Epidermal melanocyte (primary cell): ENCODE measurements at regions not wholly inside any gene's neighbourhood (a gene's known extent, or its start where the extent isn't known, plus 50 kb on each side); places are given as distances from the start of the nearest gene placed in this dataset.

Experiments used
- DNase-seq: peaks from one replicate; pipeline ENCODE4 v3.0.0; 2011; ENCODE audit warnings: low spot score; ENCODE audit not compliant: insufficient read length

- DNase-seq: no peak
Measured at GRCh38 chr14:62141139-62141538, 378.9 kb downstream of the SNAPC1 start.

GRCh38 chr14:62143245-62143644 is 381.0 kb downstream of the SNAPC1 start:
- DNase-seq: no peak

GRCh38 chr14:62144863-62145262 is 382.6 kb downstream of the SNAPC1 start:
- no peak for DNase-seq

GRCh38 chr14:62146030-62146429 is 383.8 kb downstream of the SNAPC1 start:
- no peak for DNase-seq

- DNase-seq: no peak
Measured at GRCh38 chr14:62156052-62156451, 393.8 kb downstream of the SNAPC1 start.

GRCh38 chr14:62158779-62159178 is 396.6 kb downstream of the SNAPC1 start:
- DNase-seq: no peak

GRCh38 chr14:62159314-62159713 is 397.1 kb downstream of the SNAPC1 start:
- DNase-seq: no peak

- peak; percentile 41 for DNase-seq
Measured at GRCh38 chr14:62162998-62163589, 400.9 kb downstream of the SNAPC1 start.

GRCh38 chr14:62168564-62169155 is 406.4 kb downstream of the SNAPC1 start:
- no peak for DNase-seq

- no peak for DNase-seq
Measured at GRCh38 chr14:62179367-62180018, 417.3 kb downstream of the SNAPC1 start.

- DNase-seq: no peak
Measured at GRCh38 chr14:62181591-62181990, 419.4 kb downstream of the SNAPC1 start.

- DNase-seq: no peak
Measured at GRCh38 chr14:62185078-62185477, 422.9 kb downstream of the SNAPC1 start.

GRCh38 chr14:62187265-62187664 is 425.0 kb downstream of the SNAPC1 start:
- no peak for DNase-seq

- no peak for DNase-seq
Measured at GRCh38 chr14:62189698-62190097, 427.5 kb downstream of the SNAPC1 start.

- no peak for DNase-seq
Measured at GRCh38 chr14:62206456-62206855, 444.2 kb downstream of the SNAPC1 start.

- no peak for DNase-seq
Measured at GRCh38 chr14:62209287-62209899, 447.2 kb downstream of the SNAPC1 start.

GRCh38 chr14:62213516-62213915 is 451.3 kb downstream of the SNAPC1 start:
- DNase-seq: no peak

GRCh38 chr14:62216121-62216520 is 453.9 kb downstream of the SNAPC1 start:
- no peak for DNase-seq

GRCh38 chr14:62234849-62235248 is 472.6 kb downstream of the SNAPC1 start:
- DNase-seq: no peak

- DNase-seq: no peak
Measured at GRCh38 chr14:62244221-62244620, 482.0 kb downstream of the SNAPC1 start.

GRCh38 chr14:62247266-62247665 is 485.0 kb downstream of the SNAPC1 start:
- no peak for DNase-seq

GRCh38 chr14:62251237-62251636 is 489.0 kb downstream of the SNAPC1 start:
- DNase-seq: no peak

- no peak for DNase-seq
Measured at GRCh38 chr14:62253171-62253570, 491.0 kb downstream of the SNAPC1 start.
